Naive thymus-derived CD4-positive, alpha-beta T cell (primary cell): ENCODE measurements at regions not wholly inside any gene's neighbourhood (a gene's known extent, or its start where the extent isn't known, plus 50 kb on each side); places are given as distances from the start of the nearest gene placed in this dataset.

Source experiments
- ATAC-seq: fragments of 150-1000 bp; cut with Tn5 transposase; 2 replicates; pipeline ENCODE4 v1.10.0; 2021; ENCODE audit warnings: mild to moderate bottlenecking, moderate library complexity
- CTCF ChIA-PET: fragments of 350-600 bp; sonication (Branson Sonifier 250); formaldehyde crosslinking; loops from one replicate; lab custom pipeline; 2021; ENCODE audit warnings: antibody characterized with exemption; lab: Charles Lee
- POLR2A ChIA-PET: fragments of 350-600 bp; sonication (Branson Sonifier 250); formaldehyde crosslinking; loops from one replicate; lab custom pipeline; 2021; ENCODE audit warnings: antibody characterized with exemption, inconsistent platforms; lab: Charles Lee
- DNase-seq, 9 donors: peaks; one replicate each; pipeline versions ENCODE4 v3.0.0 to v3.0.0-alpha.2; 2020 to 2022; ENCODE audit warnings: mixed read lengths in 1 of 9
- H3K27ac ChIP-seq: one replicate; pipeline ENCODE4 v1.7.0; 2013; ENCODE audit warnings: mild to moderate bottlenecking, low read depth, low read length, moderate library complexity
- H3K27me3 ChIP-seq, 2 donors: one replicate each; pipeline ENCODE4 v1.7.0; 2013; ENCODE audit warnings: low read length in 2 of 2, mild to moderate bottlenecking in 2 of 2, moderate library complexity in 2 of 2; ENCODE audit not compliant: control insufficient read depth in 2 of 2, insufficient read depth in 2 of 2
- H3K36me3 ChIP-seq, 3 experiments: 1 replicate in 2 of 3; 2 replicates in 1 of 3; pipeline ENCODE4 v1.7.0; 2013; ENCODE audit warnings: low read length in 3 of 3, mild to moderate bottlenecking in 3 of 3, moderate library complexity in 1 of 3; ENCODE audit not compliant: insufficient read depth in 3 of 3, control insufficient read depth in 2 of 3
- H3K4me1 ChIP-seq, 2 donors: one replicate each; pipeline ENCODE4 v1.7.0; 2013; ENCODE audit warnings: low read length in 2 of 2, mild to moderate bottlenecking in 2 of 2, moderate library complexity in 1 of 2; ENCODE audit not compliant: control insufficient read depth in 2 of 2, insufficient read depth in 2 of 2
- H3K4me3 ChIP-seq: 2 replicates; pipeline ENCODE4 v1.7.0; 2013; ENCODE audit warnings: mild to moderate bottlenecking, low read length
- H3K9me3 ChIP-seq, 3 experiments: 1 replicate in 2 of 3; 2 replicates in 1 of 3; pipeline ENCODE4 v1.7.0; 2013; ENCODE audit warnings: low read length in 3 of 3; ENCODE audit not compliant: control insufficient read depth in 2 of 3
- H3K27ac Mint-ChIP-seq, 9 donors: one replicate each; pipeline ENCODE4 v1.8.0; 2020 to 2022; ENCODE audit warnings: mixed read lengths in 9 of 9, mild to moderate bottlenecking in 8 of 9, moderate library complexity in 5 of 9, inconsistent platforms in 2 of 9
- H3K27me3 Mint-ChIP-seq, 5 donors: one replicate each; pipeline ENCODE4 v1.8.0; 2021 to 2022; ENCODE audit warnings: mixed read lengths in 5 of 5, mild to moderate bottlenecking in 1 of 5
- H3K36me3 Mint-ChIP-seq, 5 donors: one replicate each; pipeline ENCODE4 v1.8.0; 2020 to 2022; ENCODE audit warnings: mixed read lengths in 5 of 5, mild to moderate bottlenecking in 3 of 5, inconsistent platforms in 1 of 5
- H3K4me1 Mint-ChIP-seq, 7 donors: one replicate each; pipeline ENCODE4 v1.8.0; 2020 to 2022; ENCODE audit warnings: mixed read lengths in 7 of 7, mild to moderate bottlenecking in 3 of 7, inconsistent platforms in 1 of 7
- H3K4me3 Mint-ChIP-seq, 10 donors: one replicate each; pipeline ENCODE4 v1.8.0; 2020 to 2022; ENCODE audit warnings: mild to moderate bottlenecking in 10 of 10, mixed read lengths in 10 of 10, moderate library complexity in 6 of 10, inconsistent platforms in 2 of 10
- H3K9me3 Mint-ChIP-seq, 11 donors: one replicate each; pipeline ENCODE4 v1.8.0; 2020 to 2022; ENCODE audit warnings: mixed read lengths in 11 of 11, mild to moderate bottlenecking in 4 of 11, inconsistent platforms in 1 of 11, moderate library complexity in 1 of 11
- intact Hi-C, 2 donors: fragments of 100-400 bp; cut with micrococcal nuclease; formaldehyde crosslinking; loops; one replicate each; pipeline ENCODE4 v1.15.1; 2023

DNA sequence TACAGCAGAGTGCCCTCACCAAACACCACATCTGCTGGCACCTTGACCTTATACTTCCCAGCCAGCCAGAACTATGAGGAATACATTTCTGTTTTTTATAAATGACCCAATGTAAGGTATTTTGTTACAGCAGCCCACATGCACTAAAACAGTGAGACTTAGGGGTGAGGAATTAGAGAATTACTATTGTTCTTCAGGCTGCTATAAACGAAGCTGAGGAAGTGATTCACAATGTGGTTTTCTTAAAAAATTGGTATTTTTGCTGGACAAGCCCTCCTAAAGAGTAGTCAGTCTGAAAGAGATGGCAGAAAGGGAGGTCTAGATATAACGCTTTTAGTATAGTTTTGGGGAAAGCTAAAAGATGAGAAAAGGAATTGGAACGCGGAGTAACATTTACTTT, 101.0 kb downstream of the SLITRK6 start:
- Histone ChIP-seq H3K4me1 (no peaks in the 10 kb centered on the region), H3K9me3 (peaks cover 0 to 3% (median 0%) of the 10 kb centered on the region in 3 experiments), H3K27me3 (no peaks in the 10 kb centered on the region), H3K27ac (no peak overlapping the region), H3K4me3 (no peak overlapping the region), H3K36me3 (no peaks in the 10 kb centered on the region)
- Mint-ChIP-seq H3K9me3 (peaks cover 6 to 26% (median 10%) of the 10 kb centered on the region in 11 donors), H3K4me3 (no peak overlapping the region), H3K27ac (no peak overlapping the region), H3K36me3 (no peaks in the 10 kb centered on the region), H3K4me1 (no peaks in the 10 kb centered on the region), H3K27me3 (no peaks in the 10 kb centered on the region)
- ChIA-PET POLR2A (no interaction called here), CTCF (no interaction called here)
- intact Hi-C loops = no loop called here
- ATAC-seq (no peak), DNase-seq (no peak)

GRCh38 chr13:85694992-85695391, 104.2 kb downstream of the SLITRK6 start:
- POLR2A ChIA-PET = no interaction called here
- no peak for ATAC-seq

GRCh38 chr13:85693889-85694511, 105.2 kb downstream of the SLITRK6 start:
- DNase-seq (no peak), ATAC-seq (no peak)
- intact Hi-C loops = no loop called here
- Histone ChIP-seq H3K27ac (no peak overlapping the region), H3K4me3 (no peak overlapping the region), H3K9me3 (peaks cover 0 to 3% (median 0%) of the 10 kb centered on the region in 3 experiments), H3K4me1 (no peaks in the 10 kb centered on the region), H3K27me3 (no peaks in the 10 kb centered on the region), H3K36me3 (no peaks in the 10 kb centered on the region)
- CTCF ChIA-PET = no interaction called here
- no peaks in the 10 kb centered on the region for H3K36me3 Mint-ChIP-seq
- no peaks in the 10 kb centered on the region for H3K27me3 Mint-ChIP-seq
- H3K4me1 Mint-ChIP-seq = no peaks in the 10 kb centered on the region
- H3K27ac Mint-ChIP-seq = no peak overlapping the region
- peaks cover 2 to 19% (median 5%) of the 10 kb centered on the region in 11 donors for H3K9me3 Mint-ChIP-seq
- H3K4me3 Mint-ChIP-seq = no peak overlapping the region
- POLR2A ChIA-PET = no interaction called here

More at GRCh38 chr13:85694992-85695391, 104.2 kb downstream of the SLITRK6 start:
- no peaks in the 10 kb centered on the region for H3K36me3 Mint-ChIP-seq
- peaks cover 0 to 3% (median 0%) of the 10 kb centered on the region in 3 experiments for H3K9me3 ChIP-seq
- CTCF ChIA-PET = no interaction called here
- DNase-seq = no peak
- H3K4me1 ChIP-seq = no peaks in the 10 kb centered on the region
- H3K4me3 ChIP-seq = no peak overlapping the region
- peaks cover 4 to 19% (median 7%) of the 10 kb centered on the region in 11 donors for H3K9me3 Mint-ChIP-seq
- H3K4me1 Mint-ChIP-seq = no peaks in the 10 kb centered on the region
- no peak overlapping the region for H3K4me3 Mint-ChIP-seq
- no peak overlapping the region for H3K27ac ChIP-seq
- no peaks in the 10 kb centered on the region for H3K27me3 Mint-ChIP-seq
- intact Hi-C loops = no loop called here
- no peak overlapping the region for H3K27ac Mint-ChIP-seq
- H3K27me3 ChIP-seq = no peaks in the 10 kb centered on the region
- H3K36me3 ChIP-seq = no peaks in the 10 kb centered on the region

- intact Hi-C loops = no loop called here
- Histone ChIP-seq H3K36me3 (no peaks in the 10 kb centered on the region), H3K9me3 (no peaks in the 10 kb centered on the region), H3K4me1 (no peaks in the 10 kb centered on the region), H3K4me3 (no peak overlapping the region), H3K27me3 (no peaks in the 10 kb centered on the region), H3K27ac (no peak overlapping the region)
- ChIA-PET CTCF (no interaction called here), POLR2A (no interaction called here)
- H3K9me3 Mint-ChIP-seq = peaks cover 0 to 16% (median 1%) of the 10 kb centered on the region in 11 donors
- H3K27ac Mint-ChIP-seq = no peak overlapping the region
- H3K27me3 Mint-ChIP-seq = no peaks in the 10 kb centered on the region
- H3K4me3 Mint-ChIP-seq = no peak overlapping the region
- H3K4me1 Mint-ChIP-seq = no peaks in the 10 kb centered on the region
- H3K36me3 Mint-ChIP-seq = no peaks in the 10 kb centered on the region
- DNase-seq = no peak
- ATAC-seq = no peak
These were observed 108.9 kb downstream of the SLITRK6 start for GRCh38 chr13:85690368-85690767.

- Histone ChIP-seq H3K27me3 (no peaks in the 10 kb centered on the region), H3K27ac (no peak overlapping the region), H3K9me3 (no peaks in the 10 kb centered on the region), H3K36me3 (no peaks in the 10 kb centered on the region), H3K4me3 (no peak overlapping the region), H3K4me1 (no peaks in the 10 kb centered on the region)
- Mint-ChIP-seq H3K27ac (no peak overlapping the region), H3K9me3 (peaks cover 0 to 13% (median 2%) of the 10 kb centered on the region in 11 donors), H3K4me3 (no peak overlapping the region), H3K36me3 (no peaks in the 10 kb centered on the region), H3K4me1 (no peaks in the 10 kb centered on the region), H3K27me3 (no peaks in the 10 kb centered on the region)
- ATAC-seq (no peak), DNase-seq (no peak)
- POLR2A ChIA-PET = no interaction called here
- CTCF ChIA-PET = no interaction called here
- intact Hi-C loops = no loop called here
These were observed 113.8 kb downstream of the SLITRK6 start for GRCh38 chr13:85685436-85685835.

- H3K36me3 ChIP-seq = no peaks in the 10 kb centered on the region
- H3K27me3 Mint-ChIP-seq = no peaks in the 10 kb centered on the region
- peaks cover 0 to 5% (median 0%) of the 10 kb centered on the region in 5 donors for H3K36me3 Mint-ChIP-seq
- H3K9me3 ChIP-seq = no peaks in the 10 kb centered on the region
- no peaks in the 10 kb centered on the region for H3K4me1 Mint-ChIP-seq
- H3K27ac ChIP-seq = no peak overlapping the region
- DNase-seq = no peak
- H3K9me3 Mint-ChIP-seq = peaks cover 0 to 20% (median 11%) of the 10 kb centered on the region in 11 donors
- no peak overlapping the region for H3K4me3 ChIP-seq
- intact Hi-C loops = no loop called here
- no peak for ATAC-seq
- CTCF ChIA-PET = no interaction called here
- no peaks in the 10 kb centered on the region for H3K27me3 ChIP-seq
- no peaks in the 10 kb centered on the region for H3K4me1 ChIP-seq
- H3K4me3 Mint-ChIP-seq = no peak overlapping the region
- no peak overlapping the region for H3K27ac Mint-ChIP-seq
- POLR2A ChIA-PET = no interaction called here
These were observed 123.9 kb downstream of the SLITRK6 start for GRCh38 chr13:85675151-85675907.

GRCh38 chr13:85671336-85671735, 127.9 kb downstream of the SLITRK6 start:
- Mint-ChIP-seq H3K27ac (no peak overlapping the region), H3K4me3 (no peak overlapping the region), H3K4me1 (no peaks in the 10 kb centered on the region), H3K36me3 (peaks cover 0 to 5% (median 0%) of the 10 kb centered on the region in 5 donors), H3K27me3 (no peaks in the 10 kb centered on the region), H3K9me3 (peaks cover 0 to 26% (median 7%) of the 10 kb centered on the region in 11 donors)
- Histone ChIP-seq H3K27ac (no peak overlapping the region), H3K4me3 (no peak overlapping the region), H3K4me1 (no peaks in the 10 kb centered on the region), H3K36me3 (no peaks in the 10 kb centered on the region), H3K27me3 (no peaks in the 10 kb centered on the region), H3K9me3 (no peaks in the 10 kb centered on the region)
- ChIA-PET POLR2A (no interaction called here), CTCF (no interaction called here)
- ATAC-seq (no peak), DNase-seq (no peak)
- intact Hi-C loops = no loop called here
